HEK293T (cell line): ENCODE measurements at regions not wholly inside any gene's neighbourhood (a gene's known extent, or its start where the extent isn't known, plus 50 kb on each side); places are given as distances from the start of the nearest gene placed in this dataset.

Experiments
- BHLHE40 ChIP-seq: fragments of 450-650 bp; IDR thresholded peaks from 2 replicates; pipeline ENCODE4 v1.6.1; 2016; ENCODE audit warnings: mild to moderate bottlenecking, moderate library complexity, borderline replicate concordance
- CTBP1 ChIP-seq: fragments of 450-650 bp; IDR thresholded peaks from 2 replicates; pipeline ENCODE4 v1.6.1; 2016; ENCODE audit warnings: borderline replicate concordance
- ELF4 ChIP-seq: fragments of 450-650 bp; IDR thresholded peaks from 2 replicates; pipeline ENCODE4 v1.6.1; 2017; ENCODE audit warnings: antibody characterized with exemption
- FOXA1 ChIP-seq: fragments of 450-650 bp; IDR thresholded peaks from 2 replicates; pipeline ENCODE4 v1.6.1; 2016; ENCODE audit warnings: mild to moderate bottlenecking
- FOXK2 ChIP-seq: fragments of 450-650 bp; IDR thresholded peaks from 2 replicates; pipeline ENCODE4 v1.6.1; 2016; ENCODE audit warnings: mild to moderate bottlenecking
- FOXM1 ChIP-seq: fragments of 450-650 bp; IDR thresholded peaks from 2 replicates; pipeline ENCODE4 v1.6.1; 2017; ENCODE audit warnings: mild to moderate bottlenecking, borderline replicate concordance
- HDGF ChIP-seq: fragments of 450-650 bp; IDR thresholded peaks from 2 replicates; pipeline ENCODE4 v1.6.1; 2017; ENCODE audit warnings: antibody characterized with exemption, borderline replicate concordance
- L3MBTL2 ChIP-seq: fragments of 450-650 bp; conservative IDR thresholded peaks from 2 replicates; pipeline ENCODE4 v1.6.1; 2016; ENCODE audit warnings: mild to moderate bottlenecking
- LEF1 ChIP-seq: fragments of 450-650 bp; IDR thresholded peaks from 2 replicates; pipeline ENCODE4 v1.6.1; 2017; ENCODE audit warnings: mild to moderate bottlenecking, borderline replicate concordance
- NFRKB ChIP-seq: fragments of 450-650 bp; IDR thresholded peaks from 2 replicates; pipeline ENCODE4 v1.6.1; 2016; ENCODE audit warnings: mild to moderate bottlenecking, moderate library complexity
- PKNOX1 ChIP-seq: fragments of 450-650 bp; IDR thresholded peaks from 2 replicates; pipeline ENCODE4 v1.6.1; 2016
- SP1 ChIP-seq: fragments of 450-650 bp; IDR thresholded peaks from 2 replicates; pipeline ENCODE4 v1.6.1; 2017
- SUZ12 ChIP-seq: fragments of 450-650 bp; IDR thresholded peaks from 2 replicates; pipeline ENCODE4 v1.6.1; 2016; ENCODE audit warnings: mild to moderate bottlenecking
- TARDBP ChIP-seq: fragments of 450-650 bp; IDR thresholded peaks from 2 replicates; pipeline ENCODE4 v1.6.1; 2016

- TF ChIP-seq SP1 (no peak), ELF4 (no peak), CTBP1 (no peak), TARDBP (no peak), BHLHE40 (no peak), FOXM1 (no peak), FOXA1 (no peak), LEF1 (no peak), FOXK2 (no peak), SUZ12 (no peak), HDGF (no peak), L3MBTL2 (no peak), NFRKB (no peak), PKNOX1 (no peak)
These were observed 73.3 kb upstream of the FAM98A start for GRCh38 chr2:33672389-33672788.
